Cardiac fibroblast (primary cell): ENCODE measurements at regions not wholly inside any gene's neighbourhood (a gene's known extent, or its start where the extent isn't known, plus 50 kb on each side); places are given as distances from the start of the nearest gene placed in this dataset.
"Not testable (repeated sequence)": the region's sequence is repeated elsewhere in the genome, so short reads cannot be mapped to it uniquely, and the experiment has no call there.

Source experiments
- DNase-seq, 2 donors: peaks; one replicate each; pipeline versions ENCODE4 v3.0.0 to v3.0.0-alpha.2; 2010; ENCODE audit warnings: low read depth in 2 of 2
- H3K4me3 ChIP-seq, 2 donors: replicated peaks in 1 of 2; 1 replicate in 1 of 2; 2 replicates in 1 of 2; pipeline ENCODE4 v1.5.1; 2011; ENCODE audit warnings: low read depth in 2 of 2, low read length in 2 of 2, mild to moderate bottlenecking in 2 of 2, moderate library complexity in 1 of 2
- TF ChIP-seq, protein P1 (sequence below): IDR thresholded peaks from one replicate; pipeline ENCODE4 v1.5.1; 2011; ENCODE audit warnings: low read depth, mild to moderate bottlenecking, low read length, inconsistent platforms

DNA sequence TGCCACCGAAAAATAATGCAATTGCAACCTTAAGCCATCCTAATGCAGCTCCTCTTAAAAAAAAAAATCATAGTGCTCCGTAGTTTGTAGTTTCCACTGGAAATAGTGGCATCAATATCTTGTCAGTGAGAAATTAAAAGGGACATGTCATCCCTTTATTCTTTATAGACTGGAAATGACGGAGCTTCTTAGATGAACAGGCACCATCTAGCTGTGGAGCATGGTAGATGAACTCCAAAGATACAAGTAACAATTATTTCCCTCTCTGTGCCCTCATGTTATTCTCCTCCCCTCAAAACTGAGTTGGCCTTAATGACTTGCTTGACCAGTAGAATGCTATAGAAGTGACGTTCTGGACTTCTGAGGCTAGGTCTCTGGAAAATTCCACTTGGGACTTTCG is 268.1 kb upstream of the SPTLC3 start:
- H3K4me3 ChIP-seq, result no peak overlapping the region
- TF ChIP-seq, protein P1, sequence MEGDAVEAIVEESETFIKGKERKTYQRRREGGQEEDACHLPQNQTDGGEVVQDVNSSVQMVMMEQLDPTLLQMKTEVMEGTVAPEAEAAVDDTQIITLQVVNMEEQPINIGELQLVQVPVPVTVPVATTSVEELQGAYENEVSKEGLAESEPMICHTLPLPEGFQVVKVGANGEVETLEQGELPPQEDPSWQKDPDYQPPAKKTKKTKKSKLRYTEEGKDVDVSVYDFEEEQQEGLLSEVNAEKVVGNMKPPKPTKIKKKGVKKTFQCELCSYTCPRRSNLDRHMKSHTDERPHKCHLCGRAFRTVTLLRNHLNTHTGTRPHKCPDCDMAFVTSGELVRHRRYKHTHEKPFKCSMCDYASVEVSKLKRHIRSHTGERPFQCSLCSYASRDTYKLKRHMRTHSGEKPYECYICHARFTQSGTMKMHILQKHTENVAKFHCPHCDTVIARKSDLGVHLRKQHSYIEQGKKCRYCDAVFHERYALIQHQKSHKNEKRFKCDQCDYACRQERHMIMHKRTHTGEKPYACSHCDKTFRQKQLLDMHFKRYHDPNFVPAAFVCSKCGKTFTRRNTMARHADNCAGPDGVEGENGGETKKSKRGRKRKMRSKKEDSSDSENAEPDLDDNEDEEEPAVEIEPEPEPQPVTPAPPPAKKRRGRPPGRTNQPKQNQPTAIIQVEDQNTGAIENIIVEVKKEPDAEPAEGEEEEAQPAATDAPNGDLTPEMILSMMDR, result no peak
- no peak for DNase-seq

DNA sequence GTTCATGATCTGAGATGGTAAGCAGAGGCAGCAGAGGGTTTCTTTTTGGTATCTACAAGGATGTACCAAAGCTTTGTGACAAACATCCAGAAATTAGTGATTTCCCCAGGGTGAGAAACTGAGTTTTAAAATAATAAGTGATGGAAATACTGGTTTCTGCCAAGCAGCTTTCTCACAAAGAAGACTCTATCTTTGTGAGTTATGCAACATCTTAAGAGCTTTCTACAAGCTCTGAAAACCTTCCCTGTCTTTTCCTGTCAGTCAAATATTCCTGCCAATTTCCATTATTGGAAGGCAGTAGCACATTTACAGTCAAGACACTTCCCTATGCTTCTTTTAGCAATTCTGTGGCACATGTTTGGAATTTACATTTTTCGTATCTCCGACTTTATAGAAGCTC is 264.7 kb upstream of the SPTLC3 start:
- DNase-seq, result no peak
- TF ChIP-seq, protein P1, result no peak
- H3K4me3 ChIP-seq, result no peak overlapping the region

DNA sequence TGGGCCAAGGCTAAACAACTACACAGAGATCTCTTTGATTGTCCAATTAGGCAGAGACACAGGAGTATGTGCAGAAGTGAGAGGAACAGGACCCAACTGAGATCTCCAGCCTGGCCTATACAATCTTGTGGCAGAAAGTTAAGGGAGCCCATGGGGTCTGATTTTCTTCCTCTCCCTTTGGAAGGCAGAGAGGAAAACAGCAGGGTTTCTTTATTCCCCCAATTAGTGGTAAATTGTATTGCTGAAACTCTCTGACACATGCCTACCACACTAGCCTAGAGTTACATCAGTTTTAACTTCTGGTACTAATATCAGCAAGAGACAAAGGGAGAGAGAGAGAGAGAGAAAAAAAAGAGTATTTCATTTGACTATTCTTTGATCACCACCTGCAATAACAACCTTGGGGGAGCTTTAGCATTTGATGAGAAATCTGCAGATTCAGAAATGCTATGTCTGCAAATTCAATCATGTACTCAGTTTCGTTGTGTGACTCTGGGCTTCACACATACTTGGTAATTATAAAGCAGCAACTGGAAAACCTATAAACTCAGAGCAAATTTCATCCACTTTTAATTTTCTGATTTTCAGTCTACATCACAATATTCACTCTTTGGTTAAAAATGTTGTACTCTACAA is 260.3 kb upstream of the SPTLC3 start:
- no peak for DNase-seq
- TF ChIP-seq, protein P1, result no peak
- H3K4me3 ChIP-seq, result no peak overlapping the region

DNA sequence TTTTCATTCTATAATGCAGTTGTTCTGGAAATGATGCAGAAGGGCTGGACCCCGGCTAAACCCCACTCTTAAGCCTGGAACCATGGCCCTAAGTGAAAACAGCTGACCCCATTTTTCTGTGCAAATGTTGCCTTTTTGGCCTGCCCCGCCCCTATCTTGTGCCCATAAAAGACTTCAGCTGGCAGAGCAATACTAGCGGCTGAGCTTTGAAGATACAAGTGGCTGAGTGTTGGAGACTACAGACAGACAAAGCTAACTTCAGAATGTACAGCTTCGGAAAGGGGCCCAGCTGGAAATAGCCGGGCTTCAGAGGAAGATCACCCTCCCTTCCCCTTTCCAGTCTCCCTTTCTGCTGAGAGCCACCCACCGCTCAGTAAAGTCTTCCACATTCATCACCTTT is 258.6 kb upstream of the SPTLC3 start:
- TF ChIP-seq, protein P1, result no peak
- DNase-seq, result no peak

DNA sequence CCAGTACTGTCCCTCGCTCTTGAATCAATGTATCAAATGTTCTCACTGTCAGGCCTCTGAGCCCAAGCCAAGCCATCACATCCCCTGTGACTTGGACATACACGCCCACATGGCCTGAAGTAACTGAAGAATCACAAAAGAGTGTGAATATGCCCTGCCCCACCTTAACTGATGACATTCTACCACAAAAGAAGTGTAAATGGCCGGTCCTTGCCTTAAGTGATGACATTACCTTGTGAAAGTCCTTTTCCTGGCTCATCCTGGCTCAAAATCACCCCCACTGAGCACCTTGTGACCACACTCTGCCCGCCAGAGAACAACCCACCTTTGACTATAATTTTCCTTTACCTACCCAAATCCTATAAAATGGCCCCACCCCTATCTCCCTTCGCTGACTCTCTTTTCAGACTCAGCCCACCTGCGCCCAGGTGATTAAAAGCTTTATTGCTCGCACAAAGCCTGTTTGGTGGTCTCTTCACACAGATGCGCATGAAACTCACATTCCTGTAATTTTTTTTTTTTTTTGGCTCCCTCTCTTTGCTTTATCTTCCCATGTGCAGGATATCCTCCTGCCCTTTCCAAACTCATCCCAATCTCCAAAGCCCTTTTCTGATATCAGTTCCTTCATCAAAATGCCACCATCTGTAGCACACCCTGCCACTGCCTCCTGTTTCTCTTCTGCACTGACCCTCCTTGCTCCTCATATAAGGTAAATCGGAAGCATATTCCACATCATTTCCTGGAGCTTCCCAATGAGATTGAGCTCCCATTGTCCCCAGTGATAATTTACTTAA is 255.7 kb upstream of the SPTLC3 start:
- not testable (repeated sequence) for H3K4me3 ChIP-seq, DNase-seq

More for the DNA sequence above, 258.6 kb upstream of the SPTLC3 start:
- no peak overlapping the region for H3K4me3 ChIP-seq

DNA sequence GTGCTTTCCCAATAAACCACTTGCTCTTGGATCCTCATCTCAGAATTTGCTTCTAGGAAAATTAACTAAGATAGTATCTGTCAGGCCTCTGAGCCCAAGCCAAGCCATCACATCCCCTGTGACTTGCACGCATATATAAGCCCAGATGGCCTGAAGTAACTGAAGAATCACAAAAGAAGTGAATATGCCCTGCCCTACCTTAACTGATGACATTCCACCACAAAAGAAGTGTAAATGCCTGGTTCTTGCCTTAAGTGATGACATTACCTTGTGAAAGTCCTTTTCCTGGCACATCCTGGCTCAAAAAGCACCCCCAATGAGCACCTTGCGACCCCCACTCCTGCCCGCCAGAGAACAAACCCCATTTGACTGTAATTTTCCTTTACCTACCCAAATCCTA is 255.0 kb upstream of the SPTLC3 start:
- H3K4me3 ChIP-seq, DNase-seq: not testable (repeated sequence)

DNA sequence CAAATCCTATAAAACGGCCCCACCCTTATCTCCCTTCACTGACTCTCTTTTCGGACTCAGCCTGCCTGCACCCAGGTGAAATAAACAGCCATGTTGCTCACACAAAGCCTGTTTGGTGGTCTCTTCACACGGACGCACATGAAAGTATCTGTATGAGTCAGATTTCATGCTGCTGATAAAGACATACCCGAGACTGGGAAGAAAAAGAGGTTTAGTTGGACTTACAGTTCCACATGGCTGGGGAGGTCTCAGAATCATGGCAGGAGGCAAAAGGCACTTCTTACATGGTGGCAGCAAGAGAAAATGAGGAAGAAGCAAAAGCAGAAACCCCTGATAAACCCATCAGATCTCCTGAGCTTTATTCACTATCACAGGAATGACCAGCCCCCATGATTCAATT is 249.3 kb upstream of the SPTLC3 start:
- not testable (repeated sequence) for DNase-seq, H3K4me3 ChIP-seq

DNA sequence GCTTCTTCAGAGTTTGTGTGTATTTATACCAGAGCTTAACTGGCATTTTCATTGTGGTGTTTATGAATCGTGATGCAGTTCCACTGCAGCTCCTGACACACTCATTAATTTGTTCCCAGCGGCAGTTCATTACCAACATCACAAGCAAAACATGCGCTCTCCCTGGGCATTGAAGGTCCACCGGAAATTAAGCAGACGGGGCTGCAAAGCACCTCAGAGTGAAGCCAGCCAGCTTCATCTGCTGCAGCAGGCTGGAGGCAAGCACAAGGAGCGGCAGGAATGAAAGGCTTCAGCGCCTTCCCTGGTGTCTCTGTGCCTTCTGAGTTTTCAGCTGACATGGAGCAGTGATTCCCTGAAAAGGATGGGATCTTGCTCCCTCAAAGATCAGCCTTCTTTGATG is 246.0 kb upstream of the SPTLC3 start:
- TF ChIP-seq, protein P1, result no peak
- no peak for DNase-seq
- H3K4me3 ChIP-seq, result no peak overlapping the region
